Tibial artery (tissue), 4 donors: ENCODE measurements at regions not wholly inside any gene's neighbourhood (a gene's known extent, or its start where the extent isn't known, plus 50 kb on each side); places are given as distances from the start of the nearest gene placed in this dataset.

ENCODE experiments used
- DNase-seq, 2 donors: peaks; one replicate each; pipeline ENCODE4 v3.0.0-alpha.2; 2019
- H3K27ac ChIP-seq, 2 donors: fragments of 200-600 bp; sonication (generic) in 1 of 2; 1 replicate in 1 of 2; 2 replicates in 1 of 2; pipeline ENCODE4 v1.5.1; 2018 to 2019; ENCODE audit warnings: mild to moderate bottlenecking in 1 of 2
- H3K27me3 ChIP-seq, 2 donors: fragments of 200-600 bp; sonication (generic) in 1 of 2; one replicate each; pipeline versions ENCODE4 v1.5.1 to v1.6.0; 2016 to 2019
- H3K36me3 ChIP-seq, 3 donors: fragments of 200-600 bp; sonication (generic) in 2 of 3; one replicate each; pipeline ENCODE4 v1.5.1; 2016 to 2019; ENCODE audit warnings: mild to moderate bottlenecking in 2 of 3
- H3K4me1 ChIP-seq, 4 donors: fragments of 200-600 bp; sonication (generic) in 2 of 4; 1 replicate in 3 of 4; 2 replicates in 1 of 4; pipeline ENCODE4 v1.5.1; 2016 to 2019
- H3K4me3 ChIP-seq, 2 donors: fragments of 200-600 bp; sonication (generic) in 1 of 2; 1 replicate in 1 of 2; 2 replicates in 1 of 2; pipeline ENCODE4 v1.5.1; 2018 to 2019; ENCODE audit warnings: mild to moderate bottlenecking in 2 of 2
- H3K9me3 ChIP-seq, 3 donors: fragments of 200-600 bp; sonication (generic) in 1 of 3; one replicate each; pipeline ENCODE4 v1.5.1; 2016 to 2019
- CTCF ChIP-seq, 2 experiments: fragments of 200-600 bp in 1 of 2; fragments of 450-650 bp in 1 of 2; IDR thresholded peaks; one replicate each; pipeline ENCODE4 v1.5.1; 2017 to 2019; ENCODE audit warnings: antibody characterized with exemption in 2 of 2, mild to moderate bottlenecking in 1 of 2, moderate library complexity in 1 of 2
- intact Hi-C: fragments of 100-400 bp; cut with DNase I; formaldehyde crosslinking; loops from one replicate; pipeline ENCODE4 v1.15.0; 2023; ENCODE audit warnings: low total_unique reads

GRCh38 chr15:79524531-79524930, 92.4 kb downstream of the MINAR1 start:
- no peak for TF ChIP-seq CTCF (IDR thresholded peaks at IDR 0.05)
- H3K4me1 ChIP-seq, result no peaks in the 10 kb centered on the region
- no peak overlapping the region for H3K27ac ChIP-seq
- intact Hi-C loops, result no loop called here
- H3K36me3 ChIP-seq, result no peaks in the 10 kb centered on the region
- peaks cover 0 to 8% of the 10 kb centered on the region in 2 donors for H3K27me3 ChIP-seq
- H3K9me3 ChIP-seq, result no peaks in the 10 kb centered on the region
- H3K4me3 ChIP-seq, result no peak overlapping the region
- no peak for DNase-seq

DNA sequence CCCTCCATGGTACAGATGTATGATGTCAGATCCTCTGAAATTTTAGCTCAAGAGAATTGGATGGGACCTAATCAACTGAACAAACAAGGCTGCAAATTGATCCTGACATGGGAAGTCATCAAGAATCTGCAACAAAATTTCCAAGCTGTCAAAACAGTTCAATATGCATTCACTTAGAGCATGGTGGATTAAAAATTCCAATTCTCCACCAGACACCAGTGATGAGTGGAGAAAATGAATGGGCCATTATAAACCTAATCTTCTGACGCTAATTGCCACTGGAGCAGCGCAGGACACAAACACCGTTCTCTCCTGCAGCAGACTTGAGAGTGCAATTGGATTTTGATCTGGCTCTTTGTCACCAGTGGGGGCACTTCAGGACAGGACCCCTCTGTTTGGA, 94.2 kb downstream of the MINAR1 start:
- Histone ChIP-seq H3K27me3 (peaks cover 0 to 8% of the 10 kb centered on the region in 2 donors), H3K9me3 (no peaks in the 10 kb centered on the region), H3K27ac (no peak overlapping the region), H3K4me1 (no peaks in the 10 kb centered on the region), H3K4me3 (no peak overlapping the region), H3K36me3 (no peaks in the 10 kb centered on the region)
- TF ChIP-seq CTCF (IDR thresholded peaks at IDR 0.05), result no peak
- DNase-seq, result no peak
- intact Hi-C loops, result no loop called here

DNA sequence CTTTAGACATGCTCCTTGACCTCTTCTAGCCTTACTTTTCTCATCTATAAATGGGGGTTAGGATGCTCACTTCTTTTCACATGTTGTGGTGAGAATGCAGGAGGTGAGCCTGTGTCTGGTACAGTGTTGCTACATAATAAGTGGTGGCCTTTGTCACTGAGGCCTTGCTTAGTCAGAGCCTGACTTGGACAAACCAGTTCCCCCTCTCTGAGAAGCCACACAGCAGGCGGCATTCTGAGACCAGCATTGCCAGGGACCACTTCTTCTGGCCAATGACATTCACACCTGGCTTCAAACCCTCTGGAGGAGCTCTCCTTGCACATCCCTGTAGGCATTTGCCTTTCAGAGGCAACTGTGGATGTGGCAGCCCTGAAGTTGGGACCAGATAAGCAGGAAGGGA, 95.7 kb downstream of the MINAR1 start:
- TF ChIP-seq CTCF (IDR thresholded peaks at IDR 0.05), result no peak

GRCh38 chr15:79529157-79529785, 97.1 kb downstream of the MINAR1 start:
- Histone ChIP-seq H3K4me1 (no peaks in the 10 kb centered on the region), H3K4me3 (no peak overlapping the region), H3K27ac (no peak overlapping the region), H3K27me3 (peaks cover 0 to 8% of the 10 kb centered on the region in 2 donors), H3K36me3 (no peaks in the 10 kb centered on the region), H3K9me3 (no peaks in the 10 kb centered on the region)
- DNase-seq, result no peak
- no peak for TF ChIP-seq CTCF (IDR thresholded peaks at IDR 0.05)
- intact Hi-C loops, result no loop called here

More for the DNA sequence above, 95.7 kb downstream of the MINAR1 start:
- no peak overlapping the region for H3K4me3 ChIP-seq
- DNase-seq, result no peak
- no peak overlapping the region for H3K27ac ChIP-seq
- H3K27me3 ChIP-seq, result peaks cover 0 to 8% of the 10 kb centered on the region in 2 donors
- H3K36me3 ChIP-seq, result no peaks in the 10 kb centered on the region
- no peaks in the 10 kb centered on the region for H3K9me3 ChIP-seq
- H3K4me1 ChIP-seq, result no peaks in the 10 kb centered on the region
- intact Hi-C loops, result no loop called here

DNA sequence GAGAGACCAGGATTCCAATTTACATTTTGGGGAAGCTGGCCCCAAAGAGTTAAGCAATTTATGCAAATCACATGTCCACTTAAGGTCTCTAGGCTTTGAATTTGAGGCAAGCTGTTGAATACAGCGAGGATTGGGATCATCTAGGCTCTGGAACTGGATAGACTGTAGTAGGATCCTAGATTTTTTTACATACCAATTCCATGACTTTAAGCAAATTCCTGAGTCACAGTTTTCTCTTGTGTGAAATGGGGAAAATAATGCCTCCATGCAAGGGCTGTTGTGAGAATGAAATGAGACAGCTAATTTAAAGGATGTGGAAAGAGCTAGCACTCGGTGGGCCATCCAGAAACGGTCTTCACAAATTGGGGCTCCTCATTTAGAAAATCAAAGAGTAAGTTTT, 103.4 kb downstream of the MINAR1 start:
- no peak for TF ChIP-seq CTCF (IDR thresholded peaks at IDR 0.05)
- no peak overlapping the region for H3K4me3 ChIP-seq
- no peak overlapping the region for H3K27ac ChIP-seq
- H3K9me3 ChIP-seq, result no peaks in the 10 kb centered on the region
- no peaks in the 10 kb centered on the region for H3K4me1 ChIP-seq
- DNase-seq, result no peak
- intact Hi-C loops, result no loop called here
- no peaks in the 10 kb centered on the region for H3K27me3 ChIP-seq
- H3K36me3 ChIP-seq, result no peaks in the 10 kb centered on the region

DNA sequence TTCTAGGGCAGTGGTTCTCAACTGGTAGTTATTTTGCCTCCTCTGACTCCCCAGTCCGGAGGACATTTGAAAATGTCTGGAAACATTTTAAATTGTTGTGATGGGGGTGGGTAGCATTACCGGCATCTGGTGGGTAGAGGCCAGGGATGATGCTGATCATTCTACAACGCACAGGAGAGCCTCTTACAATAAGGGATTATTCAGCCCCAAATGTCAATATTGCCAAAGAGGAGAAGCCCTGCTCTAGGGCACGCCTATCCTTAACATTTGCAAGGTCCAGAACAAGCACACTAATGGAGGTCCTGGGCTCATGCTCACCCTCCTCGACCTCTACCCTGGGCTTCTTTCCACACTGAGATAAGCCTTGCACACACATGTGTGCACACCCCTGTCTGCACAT, 106.4 kb downstream of the MINAR1 start:
- Histone ChIP-seq H3K4me3 (no peak overlapping the region), H3K9me3 (no peaks in the 10 kb centered on the region), H3K36me3 (no peaks in the 10 kb centered on the region), H3K27me3 (no peaks in the 10 kb centered on the region), H3K27ac (no peak overlapping the region), H3K4me1 (no peaks in the 10 kb centered on the region)
- no peak for TF ChIP-seq CTCF (IDR thresholded peaks at IDR 0.05)
- DNase-seq, result no peak
- intact Hi-C loops, result no loop called here
